ENCODE measurements at regions not wholly inside any gene's neighbourhood (a gene's known extent, or its start where the extent isn't known, plus 50 kb on each side); places are given as distances from the start of the nearest gene placed in this dataset.

DNA sequence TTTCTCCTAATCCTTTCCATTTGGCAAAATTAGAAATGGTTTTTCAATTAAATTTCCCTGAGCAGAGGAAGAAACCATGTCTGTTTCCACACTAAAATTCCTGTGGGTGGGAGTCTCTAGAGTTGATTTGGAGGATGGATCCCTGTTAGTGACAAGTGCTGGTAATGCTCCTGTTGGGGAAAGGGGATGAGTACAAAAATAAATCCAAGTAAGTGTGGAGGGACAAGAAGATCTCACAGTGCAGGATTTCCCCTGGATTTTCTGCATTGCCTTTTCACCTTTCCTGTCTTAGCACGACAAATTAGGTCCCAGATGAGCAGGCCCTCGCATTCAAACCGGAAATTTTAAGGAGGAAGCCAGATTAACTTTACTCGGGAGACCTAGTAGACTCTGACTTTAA, 107.5 kb downstream of the DAD1 start:
- Histone ChIP-seq H3K4me3 (peak overlapping the region in 1 of 8 donors; percentile 8), H3K9me3 (no peaks in the 10 kb centered on the region), H3K36me3 (no peaks in the 10 kb centered on the region), H3K4me1 (peaks cover 4 to 97% (median 23%) of the 10 kb centered on the region in 6 donors), H3K27ac (peak overlapping the region in 7 of 8 donors; percentile 19 to 90 (median 58)), H3K27me3 (replicated peaks in 1 of 7) (no peaks in the 10 kb centered on the region)
- no peak for DNase-seq
- TF ChIP-seq POLR2AphosphoS5 (IDR thresholded peaks at IDR 0.05) (no peak), POLR2A (IDR thresholded peaks at IDR 0.05) (no peak)
- TF ChIP-seq, protein P1, sequence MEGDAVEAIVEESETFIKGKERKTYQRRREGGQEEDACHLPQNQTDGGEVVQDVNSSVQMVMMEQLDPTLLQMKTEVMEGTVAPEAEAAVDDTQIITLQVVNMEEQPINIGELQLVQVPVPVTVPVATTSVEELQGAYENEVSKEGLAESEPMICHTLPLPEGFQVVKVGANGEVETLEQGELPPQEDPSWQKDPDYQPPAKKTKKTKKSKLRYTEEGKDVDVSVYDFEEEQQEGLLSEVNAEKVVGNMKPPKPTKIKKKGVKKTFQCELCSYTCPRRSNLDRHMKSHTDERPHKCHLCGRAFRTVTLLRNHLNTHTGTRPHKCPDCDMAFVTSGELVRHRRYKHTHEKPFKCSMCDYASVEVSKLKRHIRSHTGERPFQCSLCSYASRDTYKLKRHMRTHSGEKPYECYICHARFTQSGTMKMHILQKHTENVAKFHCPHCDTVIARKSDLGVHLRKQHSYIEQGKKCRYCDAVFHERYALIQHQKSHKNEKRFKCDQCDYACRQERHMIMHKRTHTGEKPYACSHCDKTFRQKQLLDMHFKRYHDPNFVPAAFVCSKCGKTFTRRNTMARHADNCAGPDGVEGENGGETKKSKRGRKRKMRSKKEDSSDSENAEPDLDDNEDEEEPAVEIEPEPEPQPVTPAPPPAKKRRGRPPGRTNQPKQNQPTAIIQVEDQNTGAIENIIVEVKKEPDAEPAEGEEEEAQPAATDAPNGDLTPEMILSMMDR (IDR thresholded peaks at IDR 0.05 in 8 of 11, conservative IDR thresholded peaks at IDR 0.05 in 3 of 11): no peak
- intact Hi-C loops (cut with DNase I; ENCODE audit: low total_unique reads): no loop called here
- 20 to 38% (median 27%) methylated on average over 4 of the region's 4 CpGs for WGBS, 5 donors

DNA sequence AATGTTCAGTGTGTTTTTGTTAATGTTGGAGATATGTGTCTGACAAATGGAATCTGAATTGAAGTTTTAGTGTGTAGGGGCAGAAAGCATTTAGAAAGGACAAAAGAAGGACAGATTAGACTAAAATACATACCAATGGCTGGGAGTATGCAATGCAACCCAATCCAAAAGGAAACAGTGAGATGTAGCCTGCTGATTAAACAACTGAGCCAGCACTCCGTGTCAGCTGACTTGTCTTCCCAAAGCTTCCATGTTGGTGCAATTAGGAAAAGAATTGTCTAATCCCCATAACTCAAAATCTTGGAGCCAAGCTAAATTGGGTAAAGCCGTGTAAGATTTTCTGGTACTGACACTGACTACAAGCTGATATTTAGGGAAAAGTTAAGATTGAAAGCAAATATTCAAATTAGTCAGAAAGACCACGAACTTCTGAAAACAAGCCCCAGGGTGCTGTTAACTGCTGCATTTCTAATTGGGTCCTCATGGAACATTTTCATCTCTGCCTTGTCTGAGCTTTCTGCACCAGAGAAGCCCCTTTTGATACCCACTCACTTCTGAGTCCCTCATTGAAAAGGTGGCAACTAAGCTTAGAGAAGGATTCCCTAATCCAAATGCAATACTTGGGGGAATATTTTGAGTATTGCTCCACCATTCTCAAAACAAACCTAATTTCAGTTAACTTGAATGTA, 109.1 kb downstream of the DAD1 start:
- Histone ChIP-seq H3K4me1 (peaks cover 4 to 100% (median 23%) of the 10 kb centered on the region in 6 donors), H3K27ac (peak overlapping the region in 6 of 8 donors; percentile 9 to 90 (median 62))
- no peak for DNase-seq

DNA sequence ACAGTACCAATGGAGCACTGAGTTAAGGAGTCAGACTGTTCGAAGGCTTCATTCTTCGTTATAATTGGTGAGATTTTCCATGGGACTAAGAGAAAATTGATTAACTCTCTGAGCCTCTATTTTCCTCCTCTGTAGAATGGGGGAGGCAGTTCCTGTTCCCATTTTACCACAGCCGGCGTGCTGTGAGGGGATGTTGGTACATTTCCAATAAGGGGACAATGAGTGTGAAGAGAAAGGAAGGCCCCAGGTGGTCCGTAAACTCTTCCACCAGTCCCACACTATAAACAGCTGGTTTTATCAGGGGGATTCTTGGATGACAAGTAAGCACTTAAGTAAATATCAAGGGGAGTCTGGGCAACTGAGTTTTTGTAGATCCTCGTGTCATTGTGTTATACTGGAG, 109.9 kb downstream of the DAD1 start:
- peaks cover 4 to 100% (median 23%) of the 10 kb centered on the region in 6 donors for H3K4me1 ChIP-seq
- intact Hi-C loops (cut with DNase I; ENCODE audit: low total_unique reads): no loop called here

More for the DNA sequence above, 109.1 kb downstream of the DAD1 start:
- intact Hi-C loops (cut with DNase I; ENCODE audit: low total_unique reads): no loop called here
- 39 to 55% (median 47%) methylated on average over 3 of the region's 3 CpGs for WGBS, 5 donors
- Histone ChIP-seq H3K36me3 (no peaks in the 10 kb centered on the region), H3K9me3 (no peaks in the 10 kb centered on the region), H3K27me3 (replicated peaks in 1 of 7) (no peaks in the 10 kb centered on the region), H3K4me3 (peak overlapping the region in 1 of 8 donors; percentile 27)
- TF ChIP-seq POLR2AphosphoS5 (IDR thresholded peaks at IDR 0.05): no peak
- TF ChIP-seq POLR2A (IDR thresholded peaks at IDR 0.05): no peak
- TF ChIP-seq, protein P1 (IDR thresholded peaks at IDR 0.05 in 8 of 11, conservative IDR thresholded peaks at IDR 0.05 in 3 of 11): no peak

DNA sequence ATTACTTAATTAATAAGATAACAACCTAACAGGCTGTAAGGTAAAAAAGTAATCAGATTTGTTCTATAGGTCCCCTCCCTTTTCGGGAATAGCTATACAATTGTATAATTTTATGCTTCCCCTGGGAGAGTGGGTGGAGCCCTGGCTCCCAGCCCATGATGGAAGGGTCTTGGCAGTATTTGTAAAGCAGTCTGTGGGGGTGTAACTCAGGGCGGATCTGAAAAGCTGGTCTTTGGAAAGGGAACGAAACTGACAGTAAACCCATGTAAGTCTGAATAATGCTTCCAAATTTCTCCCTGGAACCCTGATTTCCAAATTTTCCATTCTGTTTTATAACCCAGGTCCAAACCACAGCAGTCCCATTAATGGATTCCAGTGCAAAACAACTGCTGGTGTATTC, 110.4 kb downstream of the DAD1 start:
- WGBS, 5 donors: 49 to 69% (median 63%) methylated on average over 3 of the region's 3 CpGs
- Histone ChIP-seq H3K27me3 (replicated peaks in 1 of 7) (no peaks in the 10 kb centered on the region), H3K36me3 (no peaks in the 10 kb centered on the region), H3K4me3 (peak overlapping the region in 1 of 8 donors; percentile 3), H3K4me1 (peaks cover 4 to 100% (median 23%) of the 10 kb centered on the region in 6 donors), H3K9me3 (no peaks in the 10 kb centered on the region), H3K27ac (peak overlapping the region in 5 of 8 donors; percentile 6 to 90 (median 65))
- no peak for DNase-seq
- intact Hi-C loops (cut with DNase I; ENCODE audit: low total_unique reads): no loop called here
- no peak for TF ChIP-seq POLR2A (IDR thresholded peaks at IDR 0.05)
- TF ChIP-seq, protein P1 (IDR thresholded peaks at IDR 0.05 in 8 of 11, conservative IDR thresholded peaks at IDR 0.05 in 3 of 11): no peak
- no peak for TF ChIP-seq POLR2AphosphoS5 (IDR thresholded peaks at IDR 0.05)

More for the DNA sequence above, 109.9 kb downstream of the DAD1 start:
- H3K27me3 ChIP-seq (replicated peaks in 1 of 7): no peaks in the 10 kb centered on the region
- H3K4me3 ChIP-seq: peak overlapping the region in 1 of 8 donors; percentile 3
- no peak for TF ChIP-seq POLR2A (IDR thresholded peaks at IDR 0.05)
- TF ChIP-seq, protein P1 (IDR thresholded peaks at IDR 0.05 in 8 of 11, conservative IDR thresholded peaks at IDR 0.05 in 3 of 11): no peak
- no peak for TF ChIP-seq POLR2AphosphoS5 (IDR thresholded peaks at IDR 0.05)
- no peaks in the 10 kb centered on the region for H3K36me3 ChIP-seq
- 65 to 79% (median 69%) methylated on average over 6 of the region's 6 CpGs for WGBS, 5 donors
- H3K9me3 ChIP-seq: no peaks in the 10 kb centered on the region
- peak overlapping the region in 4 of 8 donors; percentile 58 to 90 (median 66) for H3K27ac ChIP-seq
- DNase-seq: no peak
